NT2/D1 (cell line): ENCODE measurements at regions not wholly inside any gene's neighbourhood (a gene's known extent, or its start where the extent isn't known, plus 50 kb on each side); places are given as distances from the start of the nearest gene placed in this dataset.

Experiments used
- DNase-seq: peaks from one replicate; pipeline ENCODE4 v3.0.0-alpha.2; 2011; ENCODE audit warnings: low read depth, low spot score
- H3K27me3 ChIP-seq: 2 replicates; pipeline ENCODE4 v1.6.0; 2011; ENCODE audit warnings: mild to moderate bottlenecking; ENCODE audit not compliant: insufficient read length, insufficient read depth
- H3K36me3 ChIP-seq: 2 replicates; pipeline ENCODE4 v1.6.1; 2011; ENCODE audit warnings: mild to moderate bottlenecking, low read length, mixed read lengths; ENCODE audit not compliant: insufficient read depth, insufficient read length
- H3K4me1 ChIP-seq: 2 replicates; pipeline ENCODE4 v1.5.1; 2011; ENCODE audit not compliant: insufficient read depth, insufficient read length
- H3K4me3 ChIP-seq: 2 replicates; pipeline ENCODE4 v1.5.1; 2011; ENCODE audit warnings: low read depth; ENCODE audit not compliant: insufficient read length
- H3K9ac ChIP-seq: 2 replicates; pipeline ENCODE4 v1.6.0; 2011; ENCODE audit warnings: low read depth; ENCODE audit not compliant: insufficient read length
- H3K9me3 ChIP-seq: 2 replicates; pipeline ENCODE4 v1.5.1; 2011; ENCODE audit warnings: mild to moderate bottlenecking, low read length; ENCODE audit not compliant: insufficient read depth
- SUZ12 ChIP-seq: IDR thresholded peaks from 2 replicates; pipeline ENCODE4 v1.6.1; 2011; ENCODE audit not compliant: insufficient read length, insufficient read depth; ENCODE audit errors: extremely low read depth
- YY1 ChIP-seq: IDR thresholded peaks from 2 replicates; pipeline ENCODE4 v1.6.1; 2011; ENCODE audit not compliant: insufficient read length, insufficient read depth
- ZNF274 ChIP-seq: IDR thresholded peaks from 2 replicates; pipeline ENCODE4 v1.6.1; 2011; ENCODE audit warnings: mild to moderate bottlenecking, low read depth, low read length

GRCh38 chr16:62597875-62598274 lies 561.6 kb upstream of the CDH8 start:
- no peaks in the 10 kb centered on the region for H3K4me1 ChIP-seq
- H3K4me3 ChIP-seq: no peak overlapping the region
- no peaks in the 10 kb centered on the region for H3K27me3 ChIP-seq
- DNase-seq: no peak
- H3K36me3 ChIP-seq: no peaks in the 10 kb centered on the region
- TF ChIP-seq ZNF274 (no peak), SUZ12 (no peak), YY1 (no peak)
- H3K9me3 ChIP-seq: no peaks in the 10 kb centered on the region
- H3K9ac ChIP-seq: no peak overlapping the region

GRCh38 chr16:62596584-62596983 lies 560.3 kb upstream of the CDH8 start:
- Histone ChIP-seq H3K36me3 (no peaks in the 10 kb centered on the region), H3K9me3 (no peaks in the 10 kb centered on the region), H3K9ac (no peak overlapping the region), H3K27me3 (no peaks in the 10 kb centered on the region), H3K4me1 (no peaks in the 10 kb centered on the region), H3K4me3 (no peak overlapping the region)
- TF ChIP-seq ZNF274: no peak
- TF ChIP-seq YY1: no peak
- no peak for TF ChIP-seq SUZ12
- DNase-seq: no peak

- TF ChIP-seq YY1: no peak
- no peak for TF ChIP-seq SUZ12
- no peak for TF ChIP-seq ZNF274
Observed at GRCh38 chr16:62596125-62596524, 559.9 kb upstream of the CDH8 start.

GRCh38 chr16:62586128-62586862 lies 550.1 kb upstream of the CDH8 start:
- DNase-seq: no peak
- H3K9me3 ChIP-seq: peaks cover 21% of the 10 kb centered on the region; the same call in 1 of the 2 replicates

More at GRCh38 chr16:62596125-62596524, 559.9 kb upstream of the CDH8 start:
- Histone ChIP-seq H3K4me1 (no peaks in the 10 kb centered on the region), H3K9ac (no peak overlapping the region), H3K36me3 (no peaks in the 10 kb centered on the region), H3K9me3 (no peaks in the 10 kb centered on the region), H3K4me3 (no peak overlapping the region), H3K27me3 (no peaks in the 10 kb centered on the region)
- no peak for DNase-seq

GRCh38 chr16:62585041-62585545 lies 548.9 kb upstream of the CDH8 start:
- no peak for DNase-seq
- Histone ChIP-seq H3K36me3 (no peaks in the 10 kb centered on the region), H3K9ac (no peak overlapping the region), H3K27me3 (no peaks in the 10 kb centered on the region), H3K4me3 (no peak overlapping the region), H3K9me3 (peaks cover 21% of the 10 kb centered on the region; the same call in 1 of the 2 replicates), H3K4me1 (no peaks in the 10 kb centered on the region)
- TF ChIP-seq SUZ12: no peak
- no peak for TF ChIP-seq ZNF274
- no peak for TF ChIP-seq YY1

More at GRCh38 chr16:62586128-62586862, 550.1 kb upstream of the CDH8 start:
- Histone ChIP-seq H3K27me3 (no peaks in the 10 kb centered on the region), H3K9ac (no peak overlapping the region), H3K4me3 (no peak overlapping the region), H3K36me3 (no peaks in the 10 kb centered on the region), H3K4me1 (no peaks in the 10 kb centered on the region)
- TF ChIP-seq YY1 (no peak), ZNF274 (no peak), SUZ12 (no peak)

GRCh38 chr16:62583414-62583813 lies 547.2 kb upstream of the CDH8 start:
- Histone ChIP-seq H3K4me1 (no peaks in the 10 kb centered on the region), H3K9me3 (peaks cover 21% of the 10 kb centered on the region; the same call in 1 of the 2 replicates), H3K36me3 (no peaks in the 10 kb centered on the region), H3K4me3 (no peak overlapping the region), H3K9ac (no peak overlapping the region), H3K27me3 (no peaks in the 10 kb centered on the region)
- no peak for TF ChIP-seq ZNF274
- TF ChIP-seq YY1: no peak
- no peak for DNase-seq

- TF ChIP-seq SUZ12 (no peak), YY1 (no peak), ZNF274 (no peak)
- no peaks in the 10 kb centered on the region for H3K9me3 ChIP-seq
- no peaks in the 10 kb centered on the region for H3K36me3 ChIP-seq
- no peak overlapping the region for H3K9ac ChIP-seq
- no peak overlapping the region for H3K4me3 ChIP-seq
- no peaks in the 10 kb centered on the region for H3K27me3 ChIP-seq
- DNase-seq: no peak
- H3K4me1 ChIP-seq: no peaks in the 10 kb centered on the region
Observed at GRCh38 chr16:62573466-62573865, 537.2 kb upstream of the CDH8 start.
